HEK293 (cell line): ENCODE measurements at regions not wholly inside any gene's neighbourhood (a gene's known extent, or its start where the extent isn't known, plus 50 kb on each side); places are given as distances from the start of the nearest gene placed in this dataset.

ENCODE experiments used
- CTCF ChIP-seq: fragments of 450-650 bp; formaldehyde crosslinking; IDR thresholded peaks from 2 replicates; pipeline ENCODE4 v1.5.1; 2016; ENCODE audit warnings: missing biosample characterization, missing genetic modification characterization
- MZF1 ChIP-seq: fragments of 450-650 bp; formaldehyde crosslinking; IDR thresholded peaks from 2 replicates; pipeline ENCODE4 v1.5.1; 2017; ENCODE audit warnings: missing biosample characterization, missing genetic modification characterization, borderline replicate concordance
- PBX3 ChIP-seq: sonication (generic); formaldehyde crosslinking; IDR thresholded peaks from 2 replicates; pipeline ENCODE4 v1.8.1; 2022; ENCODE audit warnings: mild to moderate bottlenecking, moderate library complexity, missing genetic modification reagents
- ZNF146 ChIP-seq: fragments of 450-650 bp; formaldehyde crosslinking; IDR thresholded peaks from 2 replicates; pipeline ENCODE4 v1.5.1; 2016; ENCODE audit warnings: missing biosample characterization, missing genetic modification characterization
- ZNF174 ChIP-seq: fragments of 450-650 bp; formaldehyde crosslinking; IDR thresholded peaks from 2 replicates; pipeline ENCODE4 v1.5.0; 2017; ENCODE audit warnings: missing biosample characterization, mild to moderate bottlenecking, missing genetic modification characterization
- ZNF2 ChIP-seq: fragments of 450-650 bp; formaldehyde crosslinking; IDR thresholded peaks from 2 replicates; pipeline ENCODE4 v1.5.1; 2016; ENCODE audit warnings: missing biosample characterization, missing genetic modification characterization
- ZNF274 ChIP-seq, 2 experiments: fragments of 200-500 bp in 1 of 2; fragments of 450-650 bp in 1 of 2; sonication (Bioruptor generic) in 1 of 2; formaldehyde crosslinking in 1 of 2; IDR thresholded peaks; 2 replicates each; pipeline versions ENCODE4 v1.5.1 to v1.6.1; 2014 to 2016; ENCODE audit warnings: borderline replicate concordance in 1 of 2, inconsistent platforms in 1 of 2, low read length in 1 of 2, missing biosample characterization in 1 of 2, missing genetic modification characterization in 1 of 2
- ZNF623 ChIP-seq: fragments of 450-650 bp; formaldehyde crosslinking; IDR thresholded peaks from 2 replicates; pipeline ENCODE4 v1.5.1; 2016; ENCODE audit warnings: missing biosample characterization, missing genetic modification characterization
- ZNF785 ChIP-seq: fragments of 450-650 bp; formaldehyde crosslinking; IDR thresholded peaks from 2 replicates; pipeline ENCODE4 v1.5.1; 2016; ENCODE audit warnings: missing biosample characterization, missing genetic modification characterization

- no peak for TF ChIP-seq ZNF146
- no peak for TF ChIP-seq CTCF
- no peak for TF ChIP-seq ZNF785
- no peak for TF ChIP-seq ZNF274 (IDR thresholded peaks at IDR 0.05; ENCODE audit: low read length)
- TF ChIP-seq ZNF274 (tag by site-specific recombination; IDR thresholded peaks at IDR 0.05; ENCODE audit: borderline replicate concordance) = no peak
- no peak for TF ChIP-seq PBX3 (CRISPR knock-in tag)
- no peak for TF ChIP-seq ZNF623 (tag by site-specific recombination)
- no peak for TF ChIP-seq MZF1 (tag by site-specific recombination)
- TF ChIP-seq ZNF2 (tag by site-specific recombination) = no peak
- TF ChIP-seq ZNF174 = no peak
These were observed 367.8 kb upstream of the SULF2 start for GRCh38 chr20:48153103-48153502.
